GM12892 (cell line): ENCODE measurements at regions not wholly inside any gene's neighbourhood (a gene's known extent, or its start where the extent isn't known, plus 50 kb on each side); places are given as distances from the start of the nearest gene placed in this dataset.

Experiments used
- POLR2A ChIP-seq: IDR thresholded peaks from 2 replicates; pipeline ENCODE4 v1.6.1; 2011; ENCODE audit warnings: low read depth, low read length, control low read depth
- POLR2AphosphoS5 ChIP-seq: IDR thresholded peaks from 2 replicates; pipeline ENCODE4 v1.6.1; 2011; ENCODE audit warnings: low read depth, low read length, control low read depth

- TF ChIP-seq POLR2A = no peak
- TF ChIP-seq POLR2AphosphoS5 = no peak
Measured at GRCh38 chr1:228914700-228915099, 179.4 kb downstream of the RHOU start.
